ENCODE measurements at regions not wholly inside any gene's neighbourhood (a gene's known extent, or its start where the extent isn't known, plus 50 kb on each side); places are given as distances from the start of the nearest gene placed in this dataset.

DNA sequence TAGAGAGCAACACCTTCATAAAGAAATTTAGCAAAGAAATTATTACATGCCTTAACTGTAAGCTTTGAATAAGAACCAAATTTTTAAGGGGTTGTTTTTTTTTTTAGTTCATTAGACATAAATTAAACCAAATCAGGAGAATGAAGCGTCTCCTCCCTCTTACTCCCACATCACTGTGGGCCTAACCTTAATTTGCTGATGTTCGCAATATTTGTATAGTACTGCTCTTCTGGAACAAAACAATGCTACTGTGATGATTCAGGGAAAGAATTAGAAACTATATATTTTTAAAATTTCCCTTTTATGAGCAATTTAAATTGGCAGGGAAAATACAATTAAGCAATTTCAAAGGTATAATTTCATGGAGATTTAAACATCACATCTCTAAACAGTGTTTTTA, 275.0 kb upstream of the C9orf72 start:
- no peaks in the 10 kb centered on the region for H3K4me1 ChIP-seq (ENCODE audit: control insufficient read depth, insufficient read depth, low read length)
- H3K23ac ChIP-seq (ENCODE audit: low read depth, low read length), result no peak overlapping the region
- H4K20me1 ChIP-seq (ENCODE audit: insufficient read depth, low read length), result no peaks in the 10 kb centered on the region
- no peak overlapping the region for H2BK15ac ChIP-seq (ENCODE audit: low read depth, low read length)
- H3K56ac ChIP-seq (ENCODE audit: extremely low read depth, insufficient read depth, low read length), result no peak overlapping the region
- no peaks in the 10 kb centered on the region for H3K9me3 ChIP-seq (ENCODE audit: control insufficient read depth, insufficient read depth, low read length)
- ChIA-PET POLR2A (ENCODE audit: unreplicated experiment) (no interaction called here), CTCF (no interaction called here)
- TF ChIP-seq SMC3 (IDR thresholded peaks at IDR 0.05; ENCODE audit: low read depth, low read length) (no peak), MAFK (IDR thresholded peaks at IDR 0.05; ENCODE audit: low read depth, low read length) (peak; percentile 73), RAD21 (IDR thresholded peaks at IDR 0.05; ENCODE audit: low read length) (no peak)
- TF ChIP-seq, protein P1, sequence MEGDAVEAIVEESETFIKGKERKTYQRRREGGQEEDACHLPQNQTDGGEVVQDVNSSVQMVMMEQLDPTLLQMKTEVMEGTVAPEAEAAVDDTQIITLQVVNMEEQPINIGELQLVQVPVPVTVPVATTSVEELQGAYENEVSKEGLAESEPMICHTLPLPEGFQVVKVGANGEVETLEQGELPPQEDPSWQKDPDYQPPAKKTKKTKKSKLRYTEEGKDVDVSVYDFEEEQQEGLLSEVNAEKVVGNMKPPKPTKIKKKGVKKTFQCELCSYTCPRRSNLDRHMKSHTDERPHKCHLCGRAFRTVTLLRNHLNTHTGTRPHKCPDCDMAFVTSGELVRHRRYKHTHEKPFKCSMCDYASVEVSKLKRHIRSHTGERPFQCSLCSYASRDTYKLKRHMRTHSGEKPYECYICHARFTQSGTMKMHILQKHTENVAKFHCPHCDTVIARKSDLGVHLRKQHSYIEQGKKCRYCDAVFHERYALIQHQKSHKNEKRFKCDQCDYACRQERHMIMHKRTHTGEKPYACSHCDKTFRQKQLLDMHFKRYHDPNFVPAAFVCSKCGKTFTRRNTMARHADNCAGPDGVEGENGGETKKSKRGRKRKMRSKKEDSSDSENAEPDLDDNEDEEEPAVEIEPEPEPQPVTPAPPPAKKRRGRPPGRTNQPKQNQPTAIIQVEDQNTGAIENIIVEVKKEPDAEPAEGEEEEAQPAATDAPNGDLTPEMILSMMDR (conservative IDR thresholded peaks at IDR 0.05; ENCODE audit: low read depth, low read length), result no peak
- no peak overlapping the region for H4K5ac ChIP-seq (ENCODE audit: low read depth, low read length)
- no peak overlapping the region for H2AK5ac ChIP-seq (ENCODE audit: low read depth, low read length)
- no peaks in the 10 kb centered on the region for H3K9me1 ChIP-seq (ENCODE audit: insufficient read depth, low read length)
- H3K4me2 ChIP-seq (ENCODE audit: low read depth, low read length), result no peak overlapping the region
- BruUV-seq (replicated peaks), result no TSS peak
- no peaks in the 10 kb centered on the region for H3K79me1 ChIP-seq (ENCODE audit: low read depth in 1 of 2, low read length in 2 of 2)
- no peak overlapping the region for H3K27ac ChIP-seq (ENCODE audit: insufficient read depth, low read length)
- no peak overlapping the region for H3K9ac ChIP-seq (ENCODE audit: low read depth, low read length)
- no peaks in the 10 kb centered on the region for H3K36me3 ChIP-seq (ENCODE audit: control insufficient read depth, insufficient read depth, low read length)
- no peak overlapping the region for H3K18ac ChIP-seq (ENCODE audit: low read depth, low read length)
- no CpG with 5 or more reads among the region's 2 CpGs for WGBS, 2 experiments (ENCODE audit: extremely low coverage in 2 of 2, insufficient read length in 1 of 2)
- H4K8ac ChIP-seq (ENCODE audit: low read depth in 2 of 2, low read length in 2 of 2), result no peak overlapping the region
- dilution Hi-C loops (cut with HindIII; ENCODE audit: low sequenced_read_pairs, unreplicated experiment) (no loop called here), intact Hi-C loops (cut with micrococcal nuclease) (no loop called here), in situ Hi-C loops (cut with MboI; ENCODE audit: low sequenced_read_pairs) (no loop called here)
- no peak overlapping the region for H2BK5ac ChIP-seq (ENCODE audit: low read depth, low read length, poor library complexity, severe bottlenecking)
- DNase-seq, result no peak
- no peak overlapping the region for H3K4ac ChIP-seq (ENCODE audit: low read depth, low read length)
- H3K14ac ChIP-seq (replicated peaks; ENCODE audit: low read depth, low read length), result no peak overlapping the region
- H3K4me3 ChIP-seq (ENCODE audit: insufficient read depth, low read depth, low read length), result no peak overlapping the region
- H2AFZ ChIP-seq (replicated peaks; ENCODE audit: low read length, poor library complexity), result no peak overlapping the region
- no peak overlapping the region for H2BK120ac ChIP-seq (ENCODE audit: low read depth, low read length)
- no peak overlapping the region for H2BK20ac ChIP-seq (ENCODE audit: low read depth, low read length)
- H3K27me3 ChIP-seq (ENCODE audit: control insufficient read depth, insufficient read depth, low read length), result no peaks in the 10 kb centered on the region
- no peak overlapping the region for H2AK9ac ChIP-seq (replicated peaks; ENCODE audit: low read depth, low read length, poor library complexity)
- ATAC-seq (ENCODE audit: low read depth), result no peak
- no peak overlapping the region for H4K91ac ChIP-seq (ENCODE audit: insufficient read depth, low read depth, low read length)
